ENCODE measurements at regions not wholly inside any gene's neighbourhood (a gene's known extent, or its start where the extent isn't known, plus 50 kb on each side); places are given as distances from the start of the nearest gene placed in this dataset.

GRCh38 chr15:35671981-35672380, 126.0 kb upstream of the DPH6 start:
- Mint-ChIP-seq H3K4me1 (ENCODE audit: low read depth) (peaks cover 6% of the 10 kb centered on the region), H3K27ac (no peak overlapping the region)

DNA sequence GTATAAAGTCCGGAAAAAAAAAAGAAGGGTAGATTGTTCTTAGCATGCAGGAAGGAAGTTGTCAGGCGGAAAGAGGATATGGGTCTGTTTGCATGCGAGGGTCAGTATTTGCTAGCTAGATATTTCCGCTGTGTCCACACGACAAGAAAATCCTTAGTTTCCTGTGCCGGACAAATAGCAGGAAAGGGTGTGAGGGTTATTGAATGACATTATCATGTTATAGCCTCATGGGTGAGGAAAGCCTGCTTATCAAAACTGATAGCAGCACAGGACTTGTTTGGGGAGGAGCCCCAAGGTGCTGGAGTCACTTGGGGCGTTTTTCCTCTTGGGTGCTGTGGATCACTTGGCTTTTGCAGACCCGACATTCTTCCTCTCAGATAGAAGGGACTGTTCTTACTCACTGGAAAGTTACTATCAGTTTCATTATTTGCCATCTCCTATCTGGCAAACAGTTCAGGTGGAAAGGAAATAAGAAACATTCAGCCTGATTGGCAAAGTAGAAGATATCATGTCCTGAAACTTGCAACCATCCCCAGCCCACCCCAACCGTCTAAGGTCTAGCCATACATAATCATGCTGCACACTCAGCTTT, 127.2 kb upstream of the DPH6 start:
- Mint-ChIP-seq H3K9me3 (no peaks in the 10 kb centered on the region), H3K27me3 (peaks cover 1% of the 10 kb centered on the region), H3K4me1 (ENCODE audit: low read depth) (peaks cover 6% of the 10 kb centered on the region), H3K36me3 (ENCODE audit: low read depth) (no peaks in the 10 kb centered on the region), H3K27ac (no peak overlapping the region), H3K4me3 (no peak overlapping the region)
- intact Hi-C loops (cut with micrococcal nuclease) = no loop called here

More at GRCh38 chr15:35671981-35672380, 126.0 kb upstream of the DPH6 start:
- Mint-ChIP-seq H3K27me3 (peaks cover 1% of the 10 kb centered on the region), H3K36me3 (ENCODE audit: low read depth) (no peaks in the 10 kb centered on the region), H3K4me3 (no peak overlapping the region), H3K9me3 (no peaks in the 10 kb centered on the region)
- intact Hi-C loops (cut with micrococcal nuclease) = no loop called here

- peaks cover 1% of the 10 kb centered on the region for H3K27me3 Mint-ChIP-seq
- H3K4me1 Mint-ChIP-seq (ENCODE audit: low read depth) = peaks cover 6% of the 10 kb centered on the region
- H3K27ac Mint-ChIP-seq = no peak overlapping the region
- H3K36me3 Mint-ChIP-seq (ENCODE audit: low read depth) = no peaks in the 10 kb centered on the region
- H3K4me3 Mint-ChIP-seq = no peak overlapping the region
- intact Hi-C loops (cut with micrococcal nuclease) = no loop called here
- H3K9me3 Mint-ChIP-seq = no peaks in the 10 kb centered on the region
Observed at GRCh38 chr15:35674873-35675781, 129.2 kb upstream of the DPH6 start.

- Mint-ChIP-seq H3K4me1 (ENCODE audit: low read depth) (no peaks in the 10 kb centered on the region), H3K27ac (no peak overlapping the region), H3K27me3 (no peaks in the 10 kb centered on the region), H3K4me3 (no peak overlapping the region), H3K9me3 (no peaks in the 10 kb centered on the region), H3K36me3 (ENCODE audit: low read depth) (no peaks in the 10 kb centered on the region)
- intact Hi-C loops (cut with micrococcal nuclease) = no loop called here
Observed at GRCh38 chr15:35678774-35679173, 132.8 kb upstream of the DPH6 start.

DNA sequence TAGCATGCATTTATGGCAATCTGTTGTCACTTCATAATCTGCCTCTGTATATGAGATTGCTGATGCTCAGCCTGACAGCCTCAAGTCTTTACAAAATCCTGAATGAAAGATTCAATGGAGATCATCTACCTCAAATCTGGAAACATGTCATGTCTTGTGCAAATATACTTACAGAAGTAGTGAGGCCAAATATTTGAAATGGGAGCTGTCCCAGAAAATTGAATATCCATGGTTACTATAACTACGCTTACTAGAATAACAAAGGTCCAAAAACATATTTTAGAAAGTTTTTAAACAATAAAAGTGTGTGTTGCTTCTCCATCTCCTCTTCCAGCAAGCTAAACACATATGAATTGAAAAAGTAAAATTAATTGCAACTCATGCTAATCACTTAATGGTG, 133.2 kb upstream of the DPH6 start:
- Mint-ChIP-seq H3K9me3 (no peaks in the 10 kb centered on the region), H3K27ac (no peak overlapping the region), H3K4me1 (ENCODE audit: low read depth) (no peaks in the 10 kb centered on the region), H3K4me3 (no peak overlapping the region), H3K36me3 (ENCODE audit: low read depth) (no peaks in the 10 kb centered on the region), H3K27me3 (no peaks in the 10 kb centered on the region)
- intact Hi-C loops (cut with micrococcal nuclease) = no loop called here

- no peaks in the 10 kb centered on the region for H3K4me1 Mint-ChIP-seq (ENCODE audit: low read depth)
- H3K27me3 Mint-ChIP-seq = no peaks in the 10 kb centered on the region
- H3K9me3 Mint-ChIP-seq = no peaks in the 10 kb centered on the region
- H3K36me3 Mint-ChIP-seq (ENCODE audit: low read depth) = no peaks in the 10 kb centered on the region
- intact Hi-C loops (cut with micrococcal nuclease) = no loop called here
- H3K27ac Mint-ChIP-seq = no peak overlapping the region
- no peak overlapping the region for H3K4me3 Mint-ChIP-seq
Observed at GRCh38 chr15:35680951-35681350, 135.0 kb upstream of the DPH6 start.

DNA sequence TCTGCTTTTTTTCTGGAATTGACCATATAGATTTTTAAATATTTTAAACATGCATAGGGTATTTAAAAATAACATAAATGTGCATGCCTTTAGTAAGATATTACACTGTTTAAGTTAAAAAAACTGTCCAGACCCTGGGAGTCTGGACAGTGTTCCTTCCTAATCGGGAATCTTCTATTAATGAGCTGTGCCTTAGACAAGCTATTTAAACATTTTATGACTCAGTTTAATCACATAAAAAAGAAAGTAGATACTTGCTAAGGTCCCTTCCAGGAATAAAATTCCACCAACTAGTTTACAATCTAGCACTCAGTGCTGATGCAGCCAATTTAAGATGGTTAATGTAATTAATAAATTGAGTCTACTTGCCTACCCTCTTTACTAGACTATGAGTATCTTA, 140.4 kb upstream of the DPH6 start:
- Mint-ChIP-seq H3K27ac (no peak overlapping the region), H3K36me3 (ENCODE audit: low read depth) (no peaks in the 10 kb centered on the region)

DNA sequence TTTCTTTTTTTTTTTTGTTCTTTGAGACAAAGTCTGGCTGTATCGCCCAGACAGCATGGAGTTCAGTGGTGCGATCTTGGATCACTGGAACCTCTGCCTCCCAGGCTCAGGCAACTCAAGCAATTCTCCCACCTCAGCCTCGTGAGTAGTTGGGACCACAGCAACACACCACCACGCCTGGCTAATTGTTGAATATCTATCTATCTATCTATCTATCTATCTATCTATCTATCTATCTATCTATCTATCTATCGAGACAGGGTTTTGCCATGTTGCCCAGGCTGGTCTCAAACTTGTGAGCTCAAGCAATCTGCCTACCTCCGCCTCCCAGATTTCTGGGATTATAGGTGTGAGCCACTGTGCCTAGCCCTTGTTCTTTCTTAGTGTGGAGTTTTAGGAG, 143.3 kb upstream of the DPH6 start:
- Mint-ChIP-seq H3K9me3 (no peaks in the 10 kb centered on the region), H3K4me1 (ENCODE audit: low read depth) (no peaks in the 10 kb centered on the region), H3K27me3 (no peaks in the 10 kb centered on the region), H3K27ac (no peak overlapping the region), H3K36me3 (ENCODE audit: low read depth) (no peaks in the 10 kb centered on the region), H3K4me3 (no peak overlapping the region)
- intact Hi-C loops (cut with micrococcal nuclease) = no loop called here

More for the DNA sequence above, 140.4 kb upstream of the DPH6 start:
- Mint-ChIP-seq H3K4me1 (ENCODE audit: low read depth) (no peaks in the 10 kb centered on the region), H3K27me3 (no peaks in the 10 kb centered on the region), H3K4me3 (no peak overlapping the region), H3K9me3 (no peaks in the 10 kb centered on the region)
- intact Hi-C loops (cut with micrococcal nuclease) = no loop called here

DNA sequence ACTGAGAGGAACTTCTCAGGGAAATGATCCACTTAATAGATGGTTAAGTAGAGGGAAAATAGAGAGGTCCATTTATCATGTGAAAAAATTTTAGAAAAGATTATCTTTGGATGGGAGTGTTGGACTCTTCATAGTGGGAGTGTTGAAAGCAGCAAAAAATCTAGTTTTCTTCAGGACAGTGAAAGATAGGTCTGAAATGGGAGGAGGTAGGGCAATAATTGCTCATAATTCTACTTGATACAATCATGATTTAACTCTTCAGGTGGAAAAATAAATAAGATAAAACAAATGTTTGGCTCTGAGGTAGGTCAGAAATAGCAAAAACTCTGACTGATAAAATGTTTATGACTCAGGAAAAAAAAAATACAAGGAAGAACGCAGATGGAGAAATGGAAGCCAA, 144.1 kb upstream of the DPH6 start:
- Mint-ChIP-seq H3K4me3 (no peak overlapping the region), H3K27me3 (no peaks in the 10 kb centered on the region), H3K4me1 (ENCODE audit: low read depth) (no peaks in the 10 kb centered on the region), H3K36me3 (ENCODE audit: low read depth) (no peaks in the 10 kb centered on the region), H3K27ac (no peak overlapping the region), H3K9me3 (no peaks in the 10 kb centered on the region)
- intact Hi-C loops (cut with micrococcal nuclease) = no loop called here

DNA sequence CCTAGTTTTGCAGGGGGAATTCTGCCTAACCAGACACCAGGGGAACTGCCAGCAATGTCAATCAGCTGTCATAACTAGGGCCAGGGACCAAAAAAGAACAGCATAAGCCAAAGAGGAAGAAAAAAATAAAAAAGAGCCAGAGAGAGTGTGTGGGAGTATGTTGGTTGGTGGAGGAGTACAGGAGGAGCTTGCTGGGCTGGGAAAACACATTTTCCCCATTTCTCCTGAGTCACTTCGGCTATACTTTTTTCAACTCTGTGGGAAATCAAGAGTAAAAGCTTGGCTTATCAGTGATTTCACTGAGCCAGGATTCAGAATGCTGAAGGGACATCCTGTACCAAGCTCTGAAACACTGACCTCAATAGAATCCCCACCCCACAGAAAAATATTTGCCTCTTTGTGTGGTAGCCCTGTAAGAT, 144.7 kb upstream of the DPH6 start:
- intact Hi-C loops (cut with micrococcal nuclease) = no loop called here
- no peaks in the 10 kb centered on the region for H3K36me3 Mint-ChIP-seq (ENCODE audit: low read depth)
- H3K4me3 Mint-ChIP-seq = no peak overlapping the region
- H3K4me1 Mint-ChIP-seq (ENCODE audit: low read depth) = no peaks in the 10 kb centered on the region
- H3K27me3 Mint-ChIP-seq = no peaks in the 10 kb centered on the region
- no peak overlapping the region for H3K27ac Mint-ChIP-seq
- no peaks in the 10 kb centered on the region for H3K9me3 Mint-ChIP-seq

DNA sequence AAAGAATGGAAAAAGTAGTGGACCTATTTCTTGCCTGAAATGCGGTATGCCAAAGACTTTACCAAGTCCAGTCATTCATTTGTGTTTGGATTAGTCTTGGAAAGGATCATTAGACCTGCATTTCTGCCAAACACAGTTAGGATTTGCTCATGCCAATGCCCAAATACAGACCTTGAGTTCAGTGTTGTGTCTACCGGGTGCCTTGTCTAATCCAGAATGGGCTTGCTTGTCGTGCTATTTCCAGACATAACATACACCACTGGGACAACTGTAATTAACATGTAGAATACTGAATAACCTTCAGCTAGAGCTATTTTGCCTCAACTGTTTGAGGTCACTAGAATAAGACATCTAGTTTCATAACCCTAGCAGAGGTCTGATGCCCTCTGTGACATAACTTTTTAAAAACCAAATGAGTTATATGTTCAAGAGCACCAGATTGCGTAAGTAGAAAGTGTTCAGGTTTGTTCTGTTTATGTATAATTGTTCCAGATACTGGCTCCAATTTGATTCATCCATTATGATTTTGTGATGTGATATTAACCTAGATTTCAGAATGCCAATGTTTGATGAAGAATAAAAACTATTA, 145.3 kb upstream of the DPH6 start:
- no peaks in the 10 kb centered on the region for H3K4me1 Mint-ChIP-seq (ENCODE audit: low read depth)
- no peak overlapping the region for H3K27ac Mint-ChIP-seq
- intact Hi-C loops (cut with micrococcal nuclease) = no loop called here

DNA sequence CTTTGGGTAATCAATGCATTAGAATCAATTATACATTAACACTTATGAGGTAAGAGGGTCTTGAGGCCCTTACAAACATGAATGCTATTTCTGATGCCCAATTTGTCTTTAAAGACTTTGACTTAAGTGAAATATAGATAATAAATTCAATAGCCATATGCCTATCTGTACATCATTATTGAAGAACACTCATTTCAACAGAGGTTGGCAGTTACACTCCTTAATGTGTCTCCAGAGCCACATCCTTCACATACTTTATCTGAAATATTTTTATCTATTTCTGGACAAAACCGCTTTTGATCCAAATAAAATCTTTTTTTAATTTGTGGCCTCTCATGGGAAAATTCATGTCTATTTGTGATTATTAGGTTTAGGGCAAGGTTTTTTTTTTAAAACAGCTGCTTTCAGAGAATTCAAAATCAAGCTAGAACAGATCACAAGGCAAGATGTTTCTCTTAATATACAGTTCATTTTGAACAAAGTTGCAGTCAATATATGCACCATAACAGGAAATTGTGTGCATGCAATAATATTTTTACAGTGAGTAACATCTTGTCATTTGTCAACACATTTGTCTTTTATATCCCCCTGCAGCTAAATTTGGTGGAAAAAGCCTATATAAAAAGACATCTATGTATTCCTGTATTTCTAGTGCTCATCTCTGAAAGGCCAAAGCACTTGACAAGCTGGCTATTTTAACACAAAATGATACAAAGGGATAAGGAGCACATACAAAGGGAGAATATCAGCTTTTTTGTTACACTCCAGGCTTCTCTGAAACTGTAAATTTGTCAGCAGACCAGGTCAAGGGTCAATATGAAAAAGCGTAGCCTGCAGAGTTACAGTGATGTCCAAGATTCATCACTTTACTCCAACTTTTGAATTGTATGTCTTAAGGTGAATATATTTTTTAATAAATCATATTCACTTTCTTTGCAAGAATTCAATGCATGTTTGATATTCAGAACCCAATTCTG, 146.2 kb upstream of the DPH6 start:
- intact Hi-C loops (cut with micrococcal nuclease) = no loop called here
- no peaks in the 10 kb centered on the region for H3K4me1 Mint-ChIP-seq (ENCODE audit: low read depth)
- H3K36me3 Mint-ChIP-seq (ENCODE audit: low read depth) = no peaks in the 10 kb centered on the region
- no peaks in the 10 kb centered on the region for H3K27me3 Mint-ChIP-seq
- no peak overlapping the region for H3K4me3 Mint-ChIP-seq
- H3K9me3 Mint-ChIP-seq = no peaks in the 10 kb centered on the region
- no peak overlapping the region for H3K27ac Mint-ChIP-seq

More for the DNA sequence above, 145.3 kb upstream of the DPH6 start:
- no peaks in the 10 kb centered on the region for H3K9me3 Mint-ChIP-seq
- no peak overlapping the region for H3K4me3 Mint-ChIP-seq
- no peaks in the 10 kb centered on the region for H3K27me3 Mint-ChIP-seq
- H3K36me3 Mint-ChIP-seq (ENCODE audit: low read depth) = no peaks in the 10 kb centered on the region

DNA sequence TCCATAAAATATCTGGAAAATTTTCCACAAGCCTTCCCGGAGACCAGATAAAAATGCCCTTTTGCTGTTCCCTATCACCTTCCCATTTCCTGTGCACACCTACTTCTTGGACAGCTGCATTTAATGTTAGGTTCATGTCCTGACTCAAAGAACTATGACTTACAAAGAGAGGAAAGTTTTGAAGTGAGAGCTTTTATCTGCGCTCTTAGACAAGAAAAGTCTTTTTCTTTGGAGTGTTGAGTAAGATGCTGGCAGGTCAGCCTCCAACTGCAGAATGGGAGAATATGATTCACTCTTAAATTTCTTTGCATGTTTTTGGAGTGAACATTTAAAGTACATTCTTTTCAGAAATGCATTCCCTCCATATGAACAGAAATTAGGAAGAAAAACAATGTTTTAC, 147.3 kb upstream of the DPH6 start:
- Mint-ChIP-seq H3K9me3 (no peaks in the 10 kb centered on the region), H3K27me3 (no peaks in the 10 kb centered on the region), H3K4me3 (no peak overlapping the region)

More for the DNA sequence above, 147.3 kb upstream of the DPH6 start:
- no peak overlapping the region for H3K27ac Mint-ChIP-seq
- no peaks in the 10 kb centered on the region for H3K36me3 Mint-ChIP-seq (ENCODE audit: low read depth)
- H3K4me1 Mint-ChIP-seq (ENCODE audit: low read depth) = no peaks in the 10 kb centered on the region
- intact Hi-C loops (cut with micrococcal nuclease) = no loop called here
